IMR-90 (cell line): ENCODE measurements at regions not wholly inside any gene's neighbourhood (a gene's known extent, or its start where the extent isn't known, plus 50 kb on each side); places are given as distances from the start of the nearest gene placed in this dataset.

Experiments
- ATAC-seq: fragments of 200-7000 bp; cut with Tn5 transposase; 2 replicates; pipeline ENCODE4 v1.9.1; 2020; ENCODE audit warnings: low read depth, mild to moderate bottlenecking, moderate library complexity
- BruUV-seq: library from RNA; stranded (reverse); fragments of 400-500 nt; replicated peaks from 2 replicates; lab custom pipeline; 2021; lab: Mats Ljungman, UMichigan
- CTCF ChIA-PET: fragments of 300-600 bp; formaldehyde crosslinking; extraction: SDS; loops from one replicate; lab custom pipeline; 2021; ENCODE audit warnings: antibody characterized with exemption; lab: Yijun Ruan, JAX
- POLR2A ChIA-PET: fragments of 300-600 bp; sonication (Branson Sonifier 250); formaldehyde crosslinking; loops from one replicate; lab custom pipeline; 2022; ENCODE audit warnings: antibody characterized with exemption; ENCODE audit not compliant: unreplicated experiment; lab: Charles Lee
- DNase-seq: peaks from one replicate; pipeline ENCODE4 v3.0.0; 2013
- H2AFZ ChIP-seq: replicated peaks from 2 replicates; pipeline ENCODE3; 2013; ENCODE audit warnings: low read length, mild to moderate bottlenecking; ENCODE audit not compliant: poor library complexity
- H2AK5ac ChIP-seq: 2 replicates; pipeline ENCODE4 v1.6.1; 2013; ENCODE audit warnings: low read depth, low read length, inconsistent platforms
- H2AK9ac ChIP-seq: replicated peaks from 2 replicates; pipeline ENCODE3; 2013; ENCODE audit warnings: mild to moderate bottlenecking, low read depth, low read length, moderate library complexity; ENCODE audit not compliant: poor library complexity
- H2BK120ac ChIP-seq: 2 replicates; pipeline ENCODE4 v1.6.1; 2013; ENCODE audit warnings: low read depth, low read length, inconsistent platforms
- H2BK15ac ChIP-seq: 3 replicates; pipeline ENCODE4 v1.6.1; 2013; ENCODE audit warnings: low read depth, low read length, inconsistent platforms
- H2BK20ac ChIP-seq: 2 replicates; pipeline ENCODE4 v1.6.1; 2013; ENCODE audit warnings: low read depth, mild to moderate bottlenecking, inconsistent platforms, low read length, moderate library complexity
- H2BK5ac ChIP-seq: 2 replicates; pipeline ENCODE4 v1.6.1; 2013; ENCODE audit warnings: mild to moderate bottlenecking, low read depth, low read length, inconsistent platforms; ENCODE audit not compliant: poor library complexity, severe bottlenecking
- H3K14ac ChIP-seq: replicated peaks from 2 replicates; pipeline ENCODE4 v1.6.1; 2013; ENCODE audit warnings: low read depth, low read length, inconsistent platforms
- H3K18ac ChIP-seq: 2 replicates; pipeline ENCODE4 v1.6.1; 2013; ENCODE audit warnings: low read depth, low read length, control low read depth
- H3K23ac ChIP-seq: 2 replicates; pipeline ENCODE4 v1.6.1; 2013; ENCODE audit warnings: low read depth, low read length, inconsistent platforms
- H3K27ac ChIP-seq: 2 replicates; pipeline ENCODE4 v1.5.1; 2013; ENCODE audit warnings: mild to moderate bottlenecking, control low read depth, low read length; ENCODE audit not compliant: insufficient read depth
- H3K27me3 ChIP-seq: 2 replicates; pipeline ENCODE4 v1.6.1; 2013; ENCODE audit warnings: low read length; ENCODE audit not compliant: control insufficient read depth, insufficient read depth
- H3K36me3 ChIP-seq: 2 replicates; pipeline ENCODE4 v1.6.1; 2013; ENCODE audit warnings: low read length, mixed read lengths; ENCODE audit not compliant: control insufficient read depth, insufficient read depth
- H3K4ac ChIP-seq: 2 replicates; pipeline ENCODE4 v1.6.1; 2013; ENCODE audit warnings: low read depth, low read length, inconsistent platforms
- H3K4me1 ChIP-seq: 2 replicates; pipeline ENCODE4 v1.6.1; 2013; ENCODE audit warnings: low read length, mixed read lengths; ENCODE audit not compliant: control insufficient read depth, insufficient read depth
- H3K4me2 ChIP-seq: 2 replicates; pipeline ENCODE4 v1.6.1; 2013; ENCODE audit warnings: low read depth, mild to moderate bottlenecking, control low read depth, low read length, moderate library complexity
- H3K4me3 ChIP-seq: 2 replicates; pipeline ENCODE4 v1.5.1; 2013; ENCODE audit warnings: low read depth, mild to moderate bottlenecking, control low read depth, low read length, moderate library complexity; ENCODE audit not compliant: insufficient read depth
- H3K56ac ChIP-seq: 2 replicates; pipeline ENCODE4 v1.6.1; 2013; ENCODE audit warnings: low read length, inconsistent platforms; ENCODE audit not compliant: insufficient read depth; ENCODE audit errors: extremely low read depth
- H3K79me1 ChIP-seq, 2 experiments: 2 replicates each; pipeline ENCODE4 v1.6.1; 2013; ENCODE audit warnings: low read length in 2 of 2, inconsistent platforms in 1 of 2, low read depth in 1 of 2
- H3K9ac ChIP-seq: 2 replicates; pipeline ENCODE4 v1.6.1; 2013; ENCODE audit warnings: low read depth, low read length, control low read depth
- H3K9me1 ChIP-seq: 2 replicates; pipeline ENCODE4 v1.6.1; 2013; ENCODE audit warnings: low read length, inconsistent platforms; ENCODE audit not compliant: insufficient read depth
- H3K9me3 ChIP-seq: 2 replicates; pipeline ENCODE4 v1.6.1; 2013; ENCODE audit warnings: low read length; ENCODE audit not compliant: control insufficient read depth, insufficient read depth
- H4K20me1 ChIP-seq: 2 replicates; pipeline ENCODE4 v1.6.1; 2013; ENCODE audit warnings: low read length, inconsistent platforms; ENCODE audit not compliant: insufficient read depth
- H4K5ac ChIP-seq: 2 replicates; pipeline ENCODE4 v1.6.1; 2013; ENCODE audit warnings: mild to moderate bottlenecking, low read depth, low read length, control low read depth
- H4K8ac ChIP-seq, 2 experiments: 2 replicates each; pipeline ENCODE4 v1.6.1; 2013; ENCODE audit warnings: low read depth in 2 of 2, low read length in 2 of 2, control low read depth in 1 of 2, inconsistent platforms in 1 of 2
- H4K91ac ChIP-seq: 2 replicates; pipeline ENCODE4 v1.6.1; 2013; ENCODE audit warnings: low read depth, low read length, inconsistent platforms; ENCODE audit not compliant: insufficient read depth
- CHD1 ChIP-seq: IDR thresholded peaks from 2 replicates; pipeline ENCODE4 v1.6.1; 2012; ENCODE audit warnings: low read depth, low read length, improper control_type of control experiment
- CTCF ChIP-seq: conservative IDR thresholded peaks from 2 replicates; pipeline ENCODE4 v1.5.1; 2012; ENCODE audit warnings: mild to moderate bottlenecking, low read depth, low read length, improper control_type of control experiment
- ELK1 ChIP-seq: fragments of 150-350 bp; IDR thresholded peaks from 2 replicates; pipeline ENCODE4 v1.6.1; 2016; ENCODE audit warnings: low read depth, mild to moderate bottlenecking, low read length, moderate library complexity, borderline replicate concordance
- MAFK ChIP-seq: IDR thresholded peaks from 2 replicates; pipeline ENCODE4 v1.6.1; 2012; ENCODE audit warnings: low read depth, low read length, improper control_type of control experiment
- MXI1 ChIP-seq: IDR thresholded peaks from 2 replicates; pipeline ENCODE4 v1.6.1; 2012; ENCODE audit warnings: low read depth, mild to moderate bottlenecking, low read length, moderate library complexity, borderline replicate concordance
- NFE2L2 ChIP-seq: fragments of 150-350 bp; IDR thresholded peaks from 2 replicates; pipeline ENCODE4 v1.6.1; 2016; ENCODE audit warnings: low read depth, mild to moderate bottlenecking, low read length
- RAD21 ChIP-seq: IDR thresholded peaks from 2 replicates; pipeline ENCODE4 v1.6.1; 2012; ENCODE audit warnings: low read length, improper control_type of control experiment
- RCOR1 ChIP-seq: IDR thresholded peaks from 2 replicates; pipeline ENCODE4 v1.6.1; 2012; ENCODE audit warnings: mild to moderate bottlenecking, low read length, improper control_type of control experiment; ENCODE audit not compliant: insufficient replicate concordance
- USF2 ChIP-seq: fragments of 150-350 bp; IDR thresholded peaks from 2 replicates; pipeline ENCODE4 v1.6.1; 2017; ENCODE audit warnings: mild to moderate bottlenecking, antibody characterized with exemption, low read length, low read depth
- WGBS, 2 experiments: methylation state at CpG; one replicate each; pipeline versions ENCODE4 v1.1.5 to v1.1.7; 2013; ENCODE audit warnings: missing lambda C conversion rate in 2 of 2; ENCODE audit not compliant: insufficient read length in 1 of 2; ENCODE audit errors: extremely low coverage in 2 of 2; 5-methylcytosine and 5-hydroxymethylcytosine counted together
- dilution Hi-C: fragments of 300-500 bp; cut with HindIII; formaldehyde crosslinking; loops from one replicate; pipeline ENCODE4 v1.14.3; 2018; ENCODE audit warnings: low sequenced_read_pairs; ENCODE audit not compliant: unreplicated experiment
- in situ Hi-C: fragments of 300-500 bp; cut with MboI; formaldehyde crosslinking; loops from 3 replicates; pipeline ENCODE4 v1.14.3; 2019; ENCODE audit warnings: low sequenced_read_pairs, inconsistent platforms, mixed read lengths
- intact Hi-C: fragments of 100-400 bp; cut with micrococcal nuclease; formaldehyde crosslinking; loops from 2 replicates; pipeline ENCODE4 v1.10.0; 2022

GRCh38 chr4:159018062-159018629, 84.7 kb upstream of the RAPGEF2 start:
- in situ Hi-C loops (no loop called here), dilution Hi-C loops (no loop called here), intact Hi-C loops (no loop called here)
- Histone ChIP-seq H3K56ac (no peak overlapping the region), H2BK20ac (no peak overlapping the region), H3K27me3 (no peaks in the 10 kb centered on the region), H2AK5ac (no peak overlapping the region), H3K4ac (no peak overlapping the region), H3K4me3 (no peak overlapping the region), H3K4me1 (peaks cover 2% of the 10 kb centered on the region), H2BK120ac (no peak overlapping the region), H4K91ac (no peak overlapping the region), H3K23ac (no peak overlapping the region), H2BK15ac (no peak overlapping the region), H4K8ac (no peak overlapping the region), H3K4me2 (no peak overlapping the region), H3K36me3 (no peaks in the 10 kb centered on the region), H3K79me1 (no peaks in the 10 kb centered on the region), H2AK9ac (no peak overlapping the region), H4K20me1 (no peaks in the 10 kb centered on the region), H2AFZ (no peak overlapping the region), H3K27ac (no peak overlapping the region), H3K14ac (no peak overlapping the region), H3K9ac (no peak overlapping the region), H2BK5ac (no peak overlapping the region), H3K9me1 (no peaks in the 10 kb centered on the region), H4K5ac (no peak overlapping the region), H3K18ac (no peak overlapping the region), H3K9me3 (no peaks in the 10 kb centered on the region)
- ATAC-seq = no peak
- ChIA-PET CTCF (no interaction called here), POLR2A (no interaction called here)
- BruUV-seq = no TSS peak
- TF ChIP-seq CHD1 (no peak), MXI1 (no peak), RAD21 (no peak), NFE2L2 (no peak), ELK1 (no peak), CTCF (no peak), MAFK (no peak), USF2 (no peak), RCOR1 (no peak)
- DNase-seq = no peak
- WGBS, 2 experiments = no CpG with 5 or more reads among the region's 4 CpGs
